HG02870 (cell line): ENCODE measurements at regions not wholly inside any gene's neighbourhood (a gene's known extent, or its start where the extent isn't known, plus 50 kb on each side); places are given as distances from the start of the nearest gene placed in this dataset.
"Not testable (repeated sequence)": the region's sequence is repeated elsewhere in the genome, so short reads cannot be mapped to it uniquely, and the experiment has no call there.

Experiments
- ATAC-seq: cut with Tn5 transposase; IDR thresholded peaks from one replicate; pipeline ENCODE4 v1.9.1; 2021; ENCODE audit warnings: mild to moderate bottlenecking, moderate library complexity; ENCODE audit not compliant: unreplicated experiment

GRCh38 chr7:85376589-85376988 lies 189.7 kb upstream of the SEMA3D start:
- ATAC-seq: no peak

DNA sequence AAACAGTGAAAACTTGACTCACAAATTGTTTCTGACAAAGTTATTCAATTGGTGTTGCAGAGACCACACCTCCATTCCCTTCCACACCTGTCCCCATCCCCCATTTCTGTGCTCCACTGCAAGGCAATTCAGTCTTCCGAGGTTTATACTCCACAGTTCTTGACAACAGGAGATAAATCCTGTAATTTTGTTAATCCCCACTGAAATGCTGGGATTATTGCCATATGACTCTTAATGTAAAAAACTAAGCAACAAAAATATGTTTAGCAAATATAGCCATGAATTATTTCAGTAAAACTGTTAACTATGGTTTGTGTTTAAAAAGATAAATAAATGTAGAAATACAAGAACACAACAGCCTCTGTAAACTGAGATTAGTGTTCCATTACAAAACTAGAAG lies 170.1 kb upstream of the SEMA3D start:
- ATAC-seq: no peak

DNA sequence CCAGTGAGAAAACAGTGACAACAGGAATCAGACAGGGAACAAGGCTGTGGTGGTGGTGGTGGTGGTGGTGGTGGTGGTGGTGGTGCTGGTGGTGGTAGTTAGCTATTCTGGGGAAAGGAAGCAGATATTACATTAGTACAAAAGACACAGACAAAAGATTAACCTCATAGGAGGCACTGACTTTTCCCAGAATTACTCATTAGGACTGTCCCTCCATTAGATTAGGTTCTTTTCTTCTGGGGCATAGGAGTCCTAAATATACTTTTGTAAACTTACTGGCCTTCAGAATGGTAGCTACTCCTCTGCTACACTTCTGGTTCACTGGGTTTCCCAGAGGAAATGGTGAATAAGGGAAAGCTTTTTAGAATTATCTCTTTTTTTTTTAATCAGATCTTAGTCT lies 156.6 kb upstream of the SEMA3D start:
- peak; percentile 75 for ATAC-seq

DNA sequence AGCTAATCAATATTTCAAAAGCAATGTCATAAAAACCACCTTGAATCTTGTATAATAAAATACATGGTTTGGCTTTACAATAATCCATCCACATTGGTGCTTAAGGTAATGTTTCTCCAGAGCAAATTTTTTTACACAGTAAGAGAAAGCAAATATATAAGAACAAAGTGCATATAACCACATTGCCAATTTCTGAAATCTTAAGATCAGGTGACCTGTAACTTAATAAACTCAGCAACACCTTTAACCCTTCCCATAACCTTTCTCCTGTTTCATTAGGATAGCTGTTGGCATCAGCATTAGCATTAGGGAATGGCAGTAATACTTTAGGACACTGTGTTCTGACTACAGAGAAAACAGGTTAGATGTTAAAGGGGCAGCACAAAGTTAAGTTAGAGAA lies 155.9 kb upstream of the SEMA3D start:
- ATAC-seq: no peak

DNA sequence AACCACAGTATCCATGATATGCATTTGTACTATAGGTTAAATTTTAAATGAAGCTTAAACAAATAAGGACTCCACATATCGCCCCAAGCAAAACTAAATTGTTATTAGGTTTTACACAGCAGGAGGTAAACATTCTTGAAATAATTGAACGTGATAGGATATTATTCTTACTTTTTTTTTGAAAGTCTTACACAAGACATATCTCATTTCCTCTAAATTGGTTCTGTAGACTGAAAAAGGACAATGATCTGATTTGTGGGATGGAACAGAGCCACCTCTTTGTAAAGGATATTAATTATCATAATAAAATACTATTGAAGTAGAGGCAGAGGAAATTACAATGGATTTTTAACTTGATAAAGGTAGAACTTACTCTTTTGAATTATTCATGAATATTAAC lies 155.1 kb upstream of the SEMA3D start:
- no peak for ATAC-seq

DNA sequence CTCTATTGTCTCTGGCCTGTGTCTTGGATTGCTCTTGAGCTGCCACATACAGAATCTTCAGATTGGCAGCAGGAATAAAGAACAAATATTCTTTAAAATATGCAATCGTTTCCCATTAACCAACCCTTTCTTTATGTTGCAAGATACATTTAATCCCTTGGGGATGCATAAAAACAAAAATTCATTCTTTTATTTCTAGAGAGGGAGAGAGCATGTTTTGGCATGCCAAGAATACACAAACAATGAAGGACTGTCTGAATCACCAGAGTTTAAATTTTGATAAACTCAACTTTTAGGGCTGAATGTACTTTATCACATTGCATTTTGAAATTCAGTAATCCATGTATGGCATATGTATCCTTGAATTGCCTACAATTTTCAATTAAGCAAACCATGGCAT lies 154.3 kb upstream of the SEMA3D start:
- no peak for ATAC-seq

DNA sequence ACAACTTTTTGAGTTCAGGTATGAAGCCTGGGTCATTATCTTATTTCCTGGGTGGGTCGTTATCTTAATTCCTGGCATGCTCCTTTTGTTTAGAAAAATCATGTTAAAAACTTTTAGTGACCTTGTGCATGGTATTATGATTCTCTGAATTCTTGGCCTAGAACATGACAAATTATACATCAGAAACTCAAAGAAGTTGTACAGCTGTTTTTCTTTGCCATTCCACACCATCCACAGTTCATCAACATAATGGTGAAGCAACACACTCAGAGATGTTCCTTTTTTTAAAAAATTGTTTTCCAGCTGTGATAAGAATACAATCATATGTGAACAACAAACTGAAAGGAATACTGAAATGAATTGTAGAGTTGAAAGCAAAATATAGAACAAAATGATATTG lies 149.2 kb upstream of the SEMA3D start:
- ATAC-seq: no peak

DNA sequence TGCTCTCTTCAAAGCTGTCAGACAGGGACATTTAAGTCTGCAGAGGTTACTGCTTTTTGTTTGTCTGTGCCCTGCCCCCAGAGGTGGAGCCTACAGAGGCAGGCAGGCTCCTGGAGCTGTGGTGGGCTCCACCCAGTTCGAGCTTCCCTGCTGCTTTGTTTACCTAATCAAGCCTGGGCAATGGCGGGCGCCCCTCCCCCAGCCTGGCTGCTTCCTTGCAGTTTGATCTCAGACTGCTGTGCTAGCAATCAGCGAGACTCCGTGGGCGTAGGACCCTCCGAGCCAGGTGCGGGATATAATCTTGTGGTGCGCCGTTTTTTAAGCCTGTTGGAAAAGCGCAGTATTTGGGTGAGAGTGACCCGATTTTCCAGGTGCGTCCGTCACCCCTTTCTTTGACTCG lies 148.3 kb upstream of the SEMA3D start:
- not testable (repeated sequence) for ATAC-seq

- ATAC-seq: no peak
These were observed 141.7 kb upstream of the SEMA3D start for GRCh38 chr7:85328456-85328998.

GRCh38 chr7:85324145-85324799 lies 137.4 kb upstream of the SEMA3D start:
- ATAC-seq: no peak

DNA sequence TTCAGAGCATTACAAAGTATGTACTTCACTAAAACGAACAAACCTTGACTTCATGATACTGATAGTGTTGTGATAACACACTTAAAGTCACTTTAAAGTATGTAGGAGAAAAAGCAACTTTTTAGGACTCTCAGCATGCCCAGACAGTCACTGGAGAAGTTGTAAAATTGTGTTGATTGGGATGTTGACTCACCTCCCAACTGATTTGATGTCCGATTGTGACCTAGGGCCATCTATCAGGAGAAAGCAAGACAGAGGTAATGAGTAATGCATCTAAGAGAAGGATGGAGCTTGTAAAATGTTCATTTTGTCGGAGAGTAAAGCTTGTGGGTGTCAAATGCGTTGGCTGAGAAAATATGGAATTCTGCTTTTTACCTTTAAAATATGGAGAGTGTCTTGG lies 135.4 kb upstream of the SEMA3D start:
- no peak for ATAC-seq

DNA sequence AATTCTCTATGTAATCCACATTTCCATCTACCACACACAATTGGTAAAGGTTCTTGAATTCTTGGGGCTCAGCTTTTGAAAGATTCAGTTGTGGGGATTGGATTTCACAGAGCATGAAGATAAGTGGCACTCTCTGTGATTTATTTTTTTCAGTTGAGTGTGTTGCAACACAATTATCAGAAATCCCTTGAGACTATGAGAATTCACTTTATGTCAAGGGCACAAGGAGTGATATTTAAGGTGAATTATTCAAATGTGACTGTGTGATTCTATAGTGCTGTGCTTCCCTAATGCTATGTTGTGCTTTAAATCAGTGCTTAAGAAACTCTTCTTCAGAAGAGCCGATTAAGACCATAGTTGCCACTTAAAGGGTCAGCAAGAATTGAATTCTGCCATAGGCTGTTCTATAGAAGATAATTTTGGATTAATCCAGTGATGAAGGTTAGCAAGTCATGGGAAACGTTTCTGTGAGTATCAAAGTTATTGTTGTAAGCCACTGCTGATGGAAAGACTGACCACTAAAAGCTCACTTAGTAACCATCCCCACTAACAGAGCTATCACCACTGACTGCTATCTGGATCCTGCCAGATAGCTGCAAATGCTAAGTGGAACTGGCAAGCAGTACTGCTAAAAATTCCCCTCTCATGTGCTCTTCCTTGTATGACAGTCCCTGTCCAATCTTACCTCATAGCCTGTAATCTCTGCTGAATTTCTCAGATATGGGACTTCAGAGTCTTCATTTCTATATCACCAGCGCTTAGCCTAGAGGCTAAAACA lies 134.0 kb upstream of the SEMA3D start:
- no peak for ATAC-seq

DNA sequence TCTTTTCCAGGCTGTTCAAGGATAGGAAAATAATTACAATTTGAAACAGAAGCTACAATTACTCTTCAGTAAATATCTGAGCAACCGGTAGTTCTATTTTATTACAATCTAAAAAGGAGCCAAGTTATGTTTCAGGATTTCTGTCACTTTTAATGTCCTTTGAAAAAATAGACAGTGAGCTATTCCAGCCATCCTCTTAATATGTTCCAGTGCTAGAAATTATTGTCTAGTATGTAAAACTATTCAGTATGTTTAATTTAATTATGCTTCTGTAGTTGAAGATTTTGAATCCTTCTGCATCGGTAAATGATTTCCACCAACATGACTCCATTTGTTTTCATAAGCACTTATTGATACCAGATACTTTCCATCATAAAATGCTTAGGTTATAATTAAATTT lies 129.6 kb upstream of the SEMA3D start:
- no peak for ATAC-seq

DNA sequence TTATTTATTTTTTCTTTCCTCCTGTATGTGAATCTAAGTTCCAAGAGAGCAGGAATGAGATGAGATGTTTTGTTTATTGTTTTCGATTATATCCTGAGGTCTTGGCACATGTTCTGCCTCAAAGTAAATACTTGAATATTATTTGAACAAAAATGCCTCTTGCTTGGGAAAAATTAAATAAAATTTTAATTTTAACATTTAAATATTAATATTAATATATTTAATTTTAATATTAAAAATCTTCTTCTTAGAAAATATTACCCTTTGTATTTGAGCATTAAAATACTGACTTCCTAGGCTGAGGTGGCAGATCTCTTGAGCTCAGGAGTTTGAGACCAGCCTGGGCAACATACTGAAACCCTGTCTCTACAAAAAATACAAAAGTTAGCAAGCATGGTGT lies 123.4 kb upstream of the SEMA3D start:
- ATAC-seq: no peak

GRCh38 chr7:85306115-85306514 lies 119.3 kb upstream of the SEMA3D start:
- no peak for ATAC-seq

GRCh38 chr7:85294176-85294575 lies 107.3 kb upstream of the SEMA3D start:
- ATAC-seq: no peak

DNA sequence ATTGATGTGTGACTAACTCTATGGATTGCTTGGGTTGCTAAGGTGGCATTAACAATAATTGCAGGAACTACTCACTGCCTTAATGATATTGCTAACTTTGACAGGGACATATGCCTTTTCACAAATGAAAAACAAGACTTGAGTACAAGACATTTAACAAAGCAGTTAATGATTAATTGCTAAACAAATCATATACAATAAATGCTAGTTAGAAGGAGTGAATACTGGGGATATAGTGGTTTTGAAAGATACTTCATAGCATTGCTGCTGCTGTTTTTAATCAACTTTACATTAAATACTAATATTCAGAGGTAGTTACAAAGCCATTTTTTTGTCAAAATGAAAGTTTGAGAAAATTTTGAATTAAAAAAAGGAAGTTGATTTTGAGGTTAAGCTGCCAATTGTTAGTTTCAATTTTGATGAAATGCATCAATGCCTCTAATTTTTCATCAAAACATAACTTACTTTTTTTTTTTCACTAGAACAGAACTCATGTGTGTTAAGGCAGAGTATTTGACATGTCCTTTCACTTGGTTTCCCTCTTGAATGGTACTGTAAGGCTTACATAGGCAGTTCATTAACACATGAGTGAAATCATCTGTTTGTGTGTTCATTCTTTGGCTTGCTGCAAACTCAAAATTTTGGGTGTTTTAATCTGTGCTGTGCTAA lies 106.2 kb upstream of the SEMA3D start:
- no peak for ATAC-seq

DNA sequence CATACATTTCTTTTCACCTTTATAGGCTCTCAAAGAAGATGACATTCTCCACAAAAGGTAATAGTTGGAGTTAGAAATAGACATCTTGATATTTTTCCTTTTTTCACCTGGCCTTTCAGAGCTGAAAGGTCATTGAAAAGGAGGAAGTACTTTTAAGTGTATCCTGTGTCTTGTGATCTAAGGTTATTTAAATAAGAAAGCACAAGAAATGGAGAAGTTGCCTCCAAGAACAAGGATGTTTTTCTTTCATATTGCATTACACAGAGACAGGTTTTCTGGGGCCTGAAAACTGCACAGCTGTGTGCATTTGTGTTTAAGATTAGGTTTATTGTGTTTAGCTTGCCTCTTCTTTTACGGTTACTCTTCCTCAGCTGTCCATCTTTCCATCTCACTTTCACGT lies 103.4 kb upstream of the SEMA3D start:
- ATAC-seq: no peak

DNA sequence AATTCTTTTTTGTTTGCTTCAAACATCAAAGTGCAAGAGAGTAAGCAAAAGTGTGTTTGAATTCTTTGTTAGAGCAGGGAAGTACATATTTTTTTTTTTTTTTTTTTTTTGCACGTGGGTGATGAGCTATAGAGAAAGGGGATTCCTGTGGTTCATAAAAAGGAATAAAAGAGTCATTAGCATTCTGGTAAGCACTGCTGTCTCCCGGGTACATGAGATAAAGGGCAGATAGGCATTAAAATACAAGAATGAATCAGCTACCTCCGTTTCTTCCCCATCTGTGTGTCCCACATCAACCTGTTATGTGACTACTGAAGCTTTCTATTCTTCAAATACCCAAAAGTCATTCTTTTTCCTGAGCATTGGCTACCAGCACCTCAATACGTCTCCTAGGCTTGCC lies 102.4 kb upstream of the SEMA3D start:
- ATAC-seq: no peak

DNA sequence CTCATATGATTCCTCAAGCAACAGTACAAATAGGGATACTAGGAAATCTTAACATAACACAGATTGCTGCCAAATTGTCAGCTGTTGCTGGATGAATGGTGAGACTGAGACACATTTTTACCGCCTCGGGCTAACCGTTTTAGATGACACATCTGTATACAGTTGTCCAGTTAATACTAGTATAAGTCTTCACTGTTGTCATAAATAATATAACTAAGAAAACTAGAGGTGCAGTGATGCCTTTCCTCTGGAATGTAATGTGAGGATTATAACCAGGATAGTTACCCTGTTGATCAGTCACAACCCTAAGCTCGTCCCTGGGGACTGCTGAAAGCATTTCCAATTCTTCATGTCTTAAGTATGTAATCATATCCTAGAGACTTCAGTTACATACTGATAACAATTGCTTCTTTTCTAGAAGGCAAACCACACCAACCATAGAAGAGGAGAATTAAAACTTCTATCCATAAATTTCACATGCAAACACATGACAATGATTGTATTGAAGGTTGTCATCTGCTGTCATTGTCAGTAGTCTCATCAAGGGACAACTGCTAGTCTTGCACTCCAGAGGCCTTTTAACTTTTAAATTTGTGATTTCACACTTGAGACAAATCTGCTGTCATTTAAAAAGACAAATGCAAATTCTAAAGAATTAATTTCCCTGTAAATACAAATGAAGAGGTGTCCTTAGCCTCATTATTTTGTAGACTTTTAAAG lies 100.4 kb upstream of the SEMA3D start:
- ATAC-seq: no peak

DNA sequence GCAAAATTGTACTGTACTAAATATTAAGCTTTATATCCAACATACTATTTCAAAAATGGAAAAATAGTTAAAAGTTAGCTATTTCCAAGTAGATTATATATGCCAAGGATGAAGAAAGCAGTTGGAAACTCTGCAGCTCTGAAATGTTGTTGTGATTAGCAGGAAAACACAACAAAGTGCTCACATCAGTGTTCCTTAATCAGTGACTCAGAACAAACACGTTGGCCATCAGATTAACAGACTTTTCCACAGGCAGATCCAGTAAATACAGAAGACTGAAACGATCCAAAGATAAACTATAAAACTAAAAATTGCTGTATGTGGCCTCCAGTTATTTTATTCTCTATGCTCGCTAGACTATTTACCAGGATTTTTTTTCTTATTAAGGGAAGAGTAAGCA lies 99.6 kb upstream of the SEMA3D start:
- ATAC-seq: no peak
